ENCODE measurements at regions not wholly inside any gene's neighbourhood (a gene's known extent, or its start where the extent isn't known, plus 50 kb on each side); places are given as distances from the start of the nearest gene placed in this dataset.

GRCh38 chr6:165941786-165942185 lies 225.9 kb downstream of the TBXT start:
- no TSS peak for BruUV-seq (replicated peaks)
- DNase-seq: no peak
- CTCF ChIA-PET: no interaction called here
- 83% methylated on average over 1 of the region's 4 CpGs; no CpG with 5 or more reads in 1 of the 2 experiments for WGBS, 2 experiments (ENCODE audit: extremely low coverage in 2 of 2, insufficient read length in 1 of 2)
- Histone ChIP-seq H3K56ac (ENCODE audit: extremely low read depth, insufficient read depth, low read length) (no peak overlapping the region), H2BK20ac (ENCODE audit: low read depth, low read length) (no peak overlapping the region), H3K9ac (ENCODE audit: low read depth, low read length) (no peak overlapping the region), H2AK5ac (ENCODE audit: low read depth, low read length) (no peak overlapping the region), H3K4me3 (ENCODE audit: insufficient read depth, low read depth, low read length) (no peak overlapping the region), H3K4me1 (ENCODE audit: control insufficient read depth, insufficient read depth, low read length) (no peaks in the 10 kb centered on the region; the same call in 1 of the 2 replicates), H2AFZ (replicated peaks; ENCODE audit: low read length, poor library complexity) (no peak overlapping the region), H4K20me1 (ENCODE audit: insufficient read depth, low read length) (no peaks in the 10 kb centered on the region), H3K4me2 (ENCODE audit: low read depth, low read length) (no peak overlapping the region), H2AK9ac (replicated peaks; ENCODE audit: low read depth, low read length, poor library complexity) (no peak overlapping the region), H4K91ac (ENCODE audit: insufficient read depth, low read depth, low read length) (no peak overlapping the region), H3K4ac (ENCODE audit: low read depth, low read length) (no peak overlapping the region), H3K9me3 (ENCODE audit: control insufficient read depth, insufficient read depth, low read length) (peaks cover 2% of the 10 kb centered on the region; the same call in 1 of the 2 replicates), H2BK15ac (ENCODE audit: low read depth, low read length) (no peak overlapping the region), H4K5ac (ENCODE audit: low read depth, low read length) (no peak overlapping the region), H3K18ac (ENCODE audit: low read depth, low read length) (no peak overlapping the region), H2BK5ac (ENCODE audit: low read depth, low read length, poor library complexity, severe bottlenecking) (no peak overlapping the region), H4K8ac (ENCODE audit: low read depth in 2 of 2, low read length in 2 of 2) (no peak overlapping the region), H3K36me3 (ENCODE audit: control insufficient read depth, insufficient read depth, low read length) (peaks cover 16% of the 10 kb centered on the region), H3K79me1 (ENCODE audit: low read depth in 1 of 2, low read length in 2 of 2) (peaks cover 0 to 4% of the 10 kb centered on the region in 2 experiments; a peak in 1 of 4 replicates), H3K27me3 (ENCODE audit: control insufficient read depth, insufficient read depth, low read length) (no peaks in the 10 kb centered on the region), H3K23ac (ENCODE audit: low read depth, low read length) (no peak overlapping the region), H3K27ac (ENCODE audit: insufficient read depth, low read length) (no peak overlapping the region), H3K9me1 (ENCODE audit: insufficient read depth, low read length) (no peaks in the 10 kb centered on the region), H3K14ac (replicated peaks; ENCODE audit: low read depth, low read length) (no peak overlapping the region), H2BK120ac (ENCODE audit: low read depth, low read length) (no peak overlapping the region)
- in situ Hi-C loops (cut with MboI; ENCODE audit: low sequenced_read_pairs) (no loop called here), intact Hi-C loops (cut with micrococcal nuclease) (no loop called here), dilution Hi-C loops (cut with HindIII; ENCODE audit: low sequenced_read_pairs, unreplicated experiment) (no loop called here)
- no peak for ATAC-seq (ENCODE audit: low read depth)
- no peak for TF ChIP-seq BHLHE40 (IDR thresholded peaks at IDR 0.05; ENCODE audit: low read depth, low read length)
- no peak for TF ChIP-seq CTCF (conservative IDR thresholded peaks at IDR 0.05; ENCODE audit: low read depth, low read length)
- POLR2A ChIA-PET (ENCODE audit: unreplicated experiment): no interaction called here
